ENCODE measurements at regions not wholly inside any gene's neighbourhood (a gene's known extent, or its start where the extent isn't known, plus 50 kb on each side); places are given as distances from the start of the nearest gene placed in this dataset.
A peak's percentile ranks its signal among the peaks of the same experiment; 100 is the strongest.

- no peak for DNase-seq (ENCODE audit: low spot score)
Observed at GRCh38 chr5:137567226-137567625, 68.1 kb upstream of the SPOCK1 start.

- no peak for DNase-seq (ENCODE audit: low spot score)
Observed at GRCh38 chr5:137566780-137567179, 67.7 kb upstream of the SPOCK1 start.

- DNase-seq (ENCODE audit: low spot score), result no peak
Observed at GRCh38 chr5:137566118-137566541, 67.0 kb upstream of the SPOCK1 start.

GRCh38 chr5:137565450-137565849, 66.3 kb upstream of the SPOCK1 start:
- DNase-seq (ENCODE audit: low spot score), result peak; percentile 62

GRCh38 chr5:137564398-137564961, 65.4 kb upstream of the SPOCK1 start:
- DNase-seq (ENCODE audit: low spot score), result no peak

GRCh38 chr5:137563646-137564397, 64.7 kb upstream of the SPOCK1 start:
- peak; percentile 12 for DNase-seq (ENCODE audit: low spot score)

GRCh38 chr5:137563301-137563645, 64.1 kb upstream of the SPOCK1 start:
- DNase-seq (ENCODE audit: low spot score), result no peak

GRCh38 chr5:137561608-137562007, 62.5 kb upstream of the SPOCK1 start:
- DNase-seq (ENCODE audit: low spot score), result no peak

- no peak for DNase-seq (ENCODE audit: low spot score)
Observed at GRCh38 chr5:137560420-137560819, 61.3 kb upstream of the SPOCK1 start.
